ENCODE measurements at regions not wholly inside any gene's neighbourhood (a gene's known extent, or its start where the extent isn't known, plus 50 kb on each side); places are given as distances from the start of the nearest gene placed in this dataset.

DNA sequence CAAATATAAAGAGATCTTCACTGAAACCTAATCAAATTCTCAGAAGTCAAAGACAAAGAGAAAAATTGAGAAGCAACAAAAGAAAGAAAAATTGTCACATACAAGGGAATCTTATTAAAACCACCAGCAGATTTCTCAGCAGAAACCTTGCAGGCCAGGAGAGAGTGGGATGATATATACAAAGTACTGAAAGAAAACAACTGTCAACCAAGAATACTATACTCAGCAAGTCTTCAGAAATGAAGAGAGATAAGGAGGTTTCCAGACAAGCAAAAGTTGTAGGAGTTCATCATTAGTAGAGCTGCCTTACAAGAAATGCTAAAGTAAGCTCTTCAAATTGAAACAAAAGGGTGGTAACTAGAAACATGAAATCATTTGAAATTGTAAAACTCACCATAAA is 345.6 kb downstream of the MAFB start:
- TF ChIP-seq CTCF (conservative IDR thresholded peaks at IDR 0.05; ENCODE audit: low read length) (no peak), EZH2phosphoT487 (IDR thresholded peaks at IDR 0.05; ENCODE audit: borderline replicate concordance) (no peak)
